ENCODE measurements at regions not wholly inside any gene's neighbourhood (a gene's known extent, or its start where the extent isn't known, plus 50 kb on each side); places are given as distances from the start of the nearest gene placed in this dataset.

DNA sequence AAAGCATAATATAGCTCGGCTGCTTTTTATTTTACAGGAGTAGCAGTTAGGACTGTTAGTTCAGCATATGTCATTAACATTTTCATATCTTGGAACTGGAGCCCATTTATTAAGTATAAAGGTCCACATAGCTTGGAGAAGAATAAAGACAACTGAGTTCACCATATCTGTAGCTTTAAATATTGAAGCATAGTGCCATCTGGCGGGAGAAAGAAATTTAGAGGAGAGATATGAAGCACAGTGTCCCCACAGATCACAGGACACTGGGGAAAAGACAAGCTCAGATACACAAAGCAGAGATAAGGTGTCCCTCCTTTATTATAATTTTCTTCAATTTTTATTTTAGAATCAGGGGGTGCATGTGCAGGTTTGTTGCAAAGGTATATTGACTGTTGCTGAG is 104.7 kb upstream of the FREM2 start:
- Mint-ChIP-seq H3K9me3 (peaks cover 0 to 1% (median 0%) of the 10 kb centered on the region in 11 donors), H3K4me1 (no peaks in the 10 kb centered on the region)
- POLR2A ChIA-PET = no interaction called here

DNA sequence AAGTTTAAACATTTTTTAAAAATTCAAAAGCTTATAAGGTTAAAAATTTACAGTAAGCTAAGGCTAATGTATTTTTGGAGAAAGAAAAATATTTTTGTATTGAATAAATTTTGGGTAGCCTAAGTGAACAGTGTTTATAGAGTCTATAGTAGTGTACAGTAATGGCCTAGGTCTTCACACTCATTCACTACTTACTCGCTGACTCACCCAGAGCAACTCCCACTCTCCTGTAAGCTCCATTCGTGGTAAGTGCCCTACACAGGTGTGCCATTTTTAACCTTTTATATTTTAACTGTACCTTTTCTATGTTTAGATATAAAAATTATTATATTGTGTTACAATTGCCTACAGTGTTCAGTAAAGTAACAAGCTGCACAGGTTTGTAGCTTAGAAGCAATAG is 96.6 kb upstream of the FREM2 start:
- H3K4me3 ChIP-seq (ENCODE audit: low read length) = no peak overlapping the region
- no peak overlapping the region for H3K4me3 Mint-ChIP-seq
- POLR2A ChIA-PET = no interaction called here
- no peak for DNase-seq
- H3K9me3 Mint-ChIP-seq = peaks cover 0 to 15% (median 2%) of the 10 kb centered on the region in 11 donors
- CTCF ChIA-PET = no interaction called here
- H3K27ac ChIP-seq (ENCODE audit: low read depth, low read length) = no peak overlapping the region
- intact Hi-C loops (cut with micrococcal nuclease) = no loop called here
- H3K27me3 ChIP-seq (ENCODE audit: control insufficient read depth in 2 of 2, insufficient read depth in 2 of 2, low read length in 2 of 2) = no peaks in the 10 kb centered on the region
- no peak overlapping the region for H3K27ac Mint-ChIP-seq
- peaks cover 0 to 11% (median 7%) of the 10 kb centered on the region in 5 donors for H3K27me3 Mint-ChIP-seq
- H3K4me1 Mint-ChIP-seq = no peaks in the 10 kb centered on the region
- H3K36me3 ChIP-seq (ENCODE audit: control insufficient read depth in 2 of 3, insufficient read depth in 3 of 3, low read length in 3 of 3) = no peaks in the 10 kb centered on the region
- ATAC-seq = no peak
- H3K4me1 ChIP-seq (ENCODE audit: control insufficient read depth in 2 of 2, insufficient read depth in 2 of 2, low read length in 2 of 2) = no peaks in the 10 kb centered on the region
- H3K9me3 ChIP-seq (ENCODE audit: control insufficient read depth in 2 of 3, low read length in 3 of 3) = no peaks in the 10 kb centered on the region
- no peaks in the 10 kb centered on the region for H3K36me3 Mint-ChIP-seq

More for the DNA sequence above, 104.7 kb upstream of the FREM2 start:
- Histone ChIP-seq H3K4me1 (ENCODE audit: control insufficient read depth in 2 of 2, insufficient read depth in 2 of 2, low read length in 2 of 2) (no peaks in the 10 kb centered on the region), H3K9me3 (ENCODE audit: control insufficient read depth in 2 of 3, low read length in 3 of 3) (no peaks in the 10 kb centered on the region), H3K4me3 (ENCODE audit: low read length) (no peak overlapping the region), H3K27me3 (ENCODE audit: control insufficient read depth in 2 of 2, insufficient read depth in 2 of 2, low read length in 2 of 2) (no peaks in the 10 kb centered on the region), H3K36me3 (ENCODE audit: control insufficient read depth in 2 of 3, insufficient read depth in 3 of 3, low read length in 3 of 3) (no peaks in the 10 kb centered on the region), H3K27ac (ENCODE audit: low read depth, low read length) (no peak overlapping the region)
- no peak overlapping the region for H3K4me3 Mint-ChIP-seq
- intact Hi-C loops (cut with micrococcal nuclease) = loop anchor here in 1 of 2 donors (5.0 kb wide), 1 partner anchor 1505 kb away; no protein-coding TSS in a partner anchor
- H3K27me3 Mint-ChIP-seq = peaks cover 0 to 16% (median 3%) of the 10 kb centered on the region in 5 donors
- ATAC-seq (no peak), DNase-seq (peak in 2 of 9 donors; percentile 1 to 2)
- H3K36me3 Mint-ChIP-seq = no peaks in the 10 kb centered on the region
- no peak overlapping the region for H3K27ac Mint-ChIP-seq
- CTCF ChIA-PET = no interaction called here

DNA sequence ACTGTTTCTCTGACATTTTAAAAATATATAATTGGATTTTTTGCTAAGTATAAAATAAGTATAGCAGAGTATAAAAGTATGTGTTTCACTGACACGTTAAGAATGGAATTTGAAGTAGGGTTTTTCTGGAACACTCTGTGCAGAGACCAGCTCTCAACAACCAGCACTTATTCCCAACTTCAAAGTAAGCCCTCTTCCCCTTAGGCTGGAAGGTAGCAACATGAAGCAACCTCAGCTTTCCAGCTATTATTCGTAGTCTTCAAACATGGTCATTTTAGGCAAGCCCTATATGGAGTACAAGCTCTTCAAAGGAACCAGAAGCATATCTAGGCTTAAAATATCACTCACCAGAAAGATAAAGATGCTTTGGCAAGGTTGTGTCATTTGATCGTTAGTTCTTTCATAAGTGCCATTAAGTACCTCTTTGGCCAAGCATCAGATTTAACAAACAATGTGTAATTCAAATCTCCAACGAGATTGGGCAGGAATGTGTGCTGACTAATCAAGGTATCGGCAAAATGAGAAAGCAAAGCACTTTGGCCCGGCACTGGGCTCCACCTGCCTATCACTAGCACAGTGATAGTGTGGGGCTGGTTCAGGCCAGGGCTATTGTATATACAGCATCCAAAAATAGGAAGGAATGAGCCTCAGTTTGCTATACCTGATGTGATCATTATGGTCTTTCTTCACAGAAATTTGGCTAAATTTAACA is 95.9 kb upstream of the FREM2 start:
- intact Hi-C loops (cut with micrococcal nuclease) = no loop called here
- Histone ChIP-seq H3K4me3 (ENCODE audit: low read length) (no peak overlapping the region), H3K27ac (ENCODE audit: low read depth, low read length) (no peak overlapping the region), H3K27me3 (ENCODE audit: control insufficient read depth in 2 of 2, insufficient read depth in 2 of 2, low read length in 2 of 2) (no peaks in the 10 kb centered on the region), H3K9me3 (ENCODE audit: control insufficient read depth in 2 of 3, low read length in 3 of 3) (no peaks in the 10 kb centered on the region), H3K4me1 (ENCODE audit: control insufficient read depth in 2 of 2, insufficient read depth in 2 of 2, low read length in 2 of 2) (no peaks in the 10 kb centered on the region), H3K36me3 (ENCODE audit: control insufficient read depth in 2 of 3, insufficient read depth in 3 of 3, low read length in 3 of 3) (no peaks in the 10 kb centered on the region)
- POLR2A ChIA-PET = no interaction called here
- CTCF ChIA-PET = no interaction called here
- H3K4me1 Mint-ChIP-seq = no peaks in the 10 kb centered on the region
- peaks cover 0 to 15% (median 2%) of the 10 kb centered on the region in 11 donors for H3K9me3 Mint-ChIP-seq
- H3K36me3 Mint-ChIP-seq = no peaks in the 10 kb centered on the region
- no peak overlapping the region for H3K27ac Mint-ChIP-seq
- no peak overlapping the region for H3K4me3 Mint-ChIP-seq
- H3K27me3 Mint-ChIP-seq = peaks cover 0 to 11% (median 7%) of the 10 kb centered on the region in 5 donors
- DNase-seq = no peak
- no peak for ATAC-seq

DNA sequence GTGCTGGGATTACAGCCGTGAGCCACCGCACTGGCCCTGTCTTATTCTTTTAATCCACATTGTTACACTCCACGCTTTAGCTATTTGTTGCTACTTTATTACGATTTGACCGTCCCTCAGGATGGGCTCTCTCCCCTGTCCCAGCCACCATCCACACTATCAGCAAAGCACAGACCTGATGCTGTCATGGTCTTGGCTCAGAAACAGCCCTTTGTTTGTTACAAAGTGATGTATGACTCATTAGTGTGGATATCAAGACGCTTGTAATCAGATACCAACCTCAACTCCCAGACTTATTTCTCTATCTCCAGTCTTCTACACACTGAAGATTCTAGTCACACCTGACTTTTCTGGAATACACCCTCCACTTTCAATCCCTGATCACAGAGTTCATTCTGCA is 84.6 kb upstream of the FREM2 start:
- Mint-ChIP-seq H3K4me1 (no peaks in the 10 kb centered on the region), H3K27me3 (peaks cover 5 to 25% (median 8%) of the 10 kb centered on the region in 5 donors), H3K36me3 (no peaks in the 10 kb centered on the region), H3K4me3 (no peak overlapping the region), H3K27ac (no peak overlapping the region), H3K9me3 (peaks cover 0 to 5% (median 0%) of the 10 kb centered on the region in 11 donors)
- POLR2A ChIA-PET = no interaction called here
- H3K27me3 ChIP-seq (ENCODE audit: control insufficient read depth in 2 of 2, insufficient read depth in 2 of 2, low read length in 2 of 2) = no peaks in the 10 kb centered on the region
- intact Hi-C loops (cut with micrococcal nuclease) = no loop called here
- H3K4me1 ChIP-seq (ENCODE audit: control insufficient read depth in 2 of 2, insufficient read depth in 2 of 2, low read length in 2 of 2) = no peaks in the 10 kb centered on the region
- DNase-seq = no peak
- no peak overlapping the region for H3K27ac ChIP-seq (ENCODE audit: low read depth, low read length)
- H3K9me3 ChIP-seq (ENCODE audit: control insufficient read depth in 2 of 3, low read length in 3 of 3) = no peaks in the 10 kb centered on the region
- no peak for ATAC-seq
- no peaks in the 10 kb centered on the region for H3K36me3 ChIP-seq (ENCODE audit: control insufficient read depth in 2 of 3, insufficient read depth in 3 of 3, low read length in 3 of 3)
- CTCF ChIA-PET = no interaction called here
- H3K4me3 ChIP-seq (ENCODE audit: low read length) = no peak overlapping the region

DNA sequence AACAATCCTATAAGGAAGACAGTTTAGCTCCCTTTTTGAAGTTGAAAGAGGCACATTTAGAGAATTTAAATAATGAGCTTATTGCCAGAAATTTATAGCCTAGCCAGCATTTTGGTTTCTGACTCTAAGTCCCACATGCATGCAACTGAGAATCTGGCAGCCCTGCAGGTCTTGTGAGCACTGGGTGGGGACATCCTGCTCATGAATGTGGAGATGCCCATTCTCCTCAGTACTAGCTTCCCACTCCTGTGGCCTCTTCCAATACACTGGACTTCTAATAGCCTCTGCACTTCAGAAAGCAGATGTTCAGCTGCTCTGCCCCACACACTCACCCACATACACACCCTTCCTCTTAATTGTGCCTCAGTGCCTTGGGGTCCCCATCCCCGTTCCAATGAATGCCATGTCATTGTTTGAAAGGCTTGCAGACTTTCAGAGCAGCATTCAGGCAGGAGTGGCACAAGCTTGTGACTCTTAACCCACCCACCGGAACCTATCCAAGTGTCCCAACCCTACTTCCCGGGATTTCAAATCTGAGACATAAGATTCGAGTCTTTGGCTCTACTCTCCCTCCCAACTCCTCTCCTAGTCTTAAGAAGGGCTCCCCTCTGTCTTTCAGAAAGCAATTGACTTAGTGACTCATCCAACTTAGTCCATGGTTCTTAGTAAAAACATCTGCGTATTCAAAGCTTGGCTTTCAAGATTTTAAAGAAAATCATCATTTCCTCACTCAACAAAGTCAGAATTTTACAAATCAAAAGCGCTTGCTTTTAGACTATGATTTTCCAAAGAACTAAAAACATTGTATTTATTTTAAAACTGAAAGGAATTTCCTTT is 80.0 kb upstream of the FREM2 start:
- no peak overlapping the region for H3K27ac ChIP-seq (ENCODE audit: low read depth, low read length)
- ATAC-seq (no peak), DNase-seq (no peak)
- intact Hi-C loops (cut with micrococcal nuclease) = no loop called here
- no peaks in the 10 kb centered on the region for H3K27me3 ChIP-seq (ENCODE audit: control insufficient read depth in 2 of 2, insufficient read depth in 2 of 2, low read length in 2 of 2)
- Mint-ChIP-seq H3K4me1 (no peaks in the 10 kb centered on the region), H3K27me3 (peaks cover 0 to 23% (median 4%) of the 10 kb centered on the region in 5 donors), H3K36me3 (no peaks in the 10 kb centered on the region), H3K9me3 (peaks cover 0 to 2% (median 0%) of the 10 kb centered on the region in 11 donors), H3K27ac (no peak overlapping the region), H3K4me3 (no peak overlapping the region)
- no peaks in the 10 kb centered on the region for H3K9me3 ChIP-seq (ENCODE audit: control insufficient read depth in 2 of 3, low read length in 3 of 3)
- H3K4me1 ChIP-seq (ENCODE audit: control insufficient read depth in 2 of 2, insufficient read depth in 2 of 2, low read length in 2 of 2) = no peaks in the 10 kb centered on the region
- H3K4me3 ChIP-seq (ENCODE audit: low read length) = no peak overlapping the region
- ChIA-PET POLR2A (no interaction called here), CTCF (no interaction called here)
- H3K36me3 ChIP-seq (ENCODE audit: control insufficient read depth in 2 of 3, insufficient read depth in 3 of 3, low read length in 3 of 3) = no peaks in the 10 kb centered on the region

DNA sequence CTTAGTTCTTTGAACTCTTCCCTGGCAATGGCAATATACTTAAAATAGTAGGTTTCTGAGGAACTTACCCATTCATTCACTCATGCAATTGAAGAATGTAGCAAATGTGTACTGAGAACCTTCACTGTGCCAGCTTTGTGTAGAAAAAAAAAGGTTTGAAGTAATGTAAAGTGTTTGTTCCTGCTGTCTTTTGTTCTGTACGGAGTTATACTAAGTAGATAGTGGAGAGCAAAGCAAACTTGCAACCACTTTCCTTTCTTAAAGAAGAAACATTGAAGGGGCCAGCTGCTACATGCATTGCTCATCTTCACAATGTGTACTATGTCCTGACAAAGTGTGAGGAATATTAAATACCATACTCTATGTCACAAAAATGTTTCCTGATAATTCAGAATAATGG is 68.9 kb upstream of the FREM2 start:
- no peak for DNase-seq
- Mint-ChIP-seq H3K27me3 (peaks cover 0 to 16% (median 4%) of the 10 kb centered on the region in 5 donors), H3K36me3 (no peaks in the 10 kb centered on the region), H3K27ac (no peak overlapping the region), H3K9me3 (no peaks in the 10 kb centered on the region), H3K4me3 (no peak overlapping the region), H3K4me1 (no peaks in the 10 kb centered on the region)
- Histone ChIP-seq H3K27me3 (ENCODE audit: control insufficient read depth in 2 of 2, insufficient read depth in 2 of 2, low read length in 2 of 2) (no peaks in the 10 kb centered on the region), H3K4me3 (ENCODE audit: low read length) (no peak overlapping the region), H3K36me3 (ENCODE audit: control insufficient read depth in 2 of 3, insufficient read depth in 3 of 3, low read length in 3 of 3) (no peaks in the 10 kb centered on the region), H3K27ac (ENCODE audit: low read depth, low read length) (no peak overlapping the region), H3K9me3 (ENCODE audit: control insufficient read depth in 2 of 3, low read length in 3 of 3) (no peaks in the 10 kb centered on the region), H3K4me1 (ENCODE audit: control insufficient read depth in 2 of 2, insufficient read depth in 2 of 2, low read length in 2 of 2) (no peaks in the 10 kb centered on the region)
- CTCF ChIA-PET = no interaction called here
- ATAC-seq = no peak
- POLR2A ChIA-PET = no interaction called here
- intact Hi-C loops (cut with micrococcal nuclease) = no loop called here

DNA sequence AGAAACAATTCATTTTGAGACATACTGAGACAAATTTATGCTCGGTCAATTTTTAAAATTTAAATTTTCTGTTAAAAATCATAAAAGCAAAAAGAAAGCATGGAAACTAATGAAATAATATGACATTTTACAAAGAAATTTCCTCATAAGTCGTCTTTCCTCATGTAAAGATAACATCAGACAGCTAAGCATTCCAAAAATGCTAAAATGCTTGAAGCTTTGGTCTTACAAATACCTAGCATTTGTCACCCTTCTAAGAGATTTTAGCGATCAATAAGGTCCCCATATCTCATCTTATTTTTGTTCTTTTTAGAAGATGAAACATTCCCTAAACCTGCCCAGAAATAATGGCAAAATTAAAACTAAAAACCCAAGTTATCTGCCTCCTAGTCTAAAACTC is 68.5 kb upstream of the FREM2 start:
- H3K27me3 Mint-ChIP-seq = peaks cover 0 to 16% (median 4%) of the 10 kb centered on the region in 5 donors
- intact Hi-C loops (cut with micrococcal nuclease) = no loop called here
- Histone ChIP-seq H3K4me1 (ENCODE audit: control insufficient read depth in 2 of 2, insufficient read depth in 2 of 2, low read length in 2 of 2) (no peaks in the 10 kb centered on the region), H3K27me3 (ENCODE audit: control insufficient read depth in 2 of 2, insufficient read depth in 2 of 2, low read length in 2 of 2) (no peaks in the 10 kb centered on the region), H3K9me3 (ENCODE audit: control insufficient read depth in 2 of 3, low read length in 3 of 3) (no peaks in the 10 kb centered on the region), H3K27ac (ENCODE audit: low read depth, low read length) (no peak overlapping the region), H3K36me3 (ENCODE audit: control insufficient read depth in 2 of 3, insufficient read depth in 3 of 3, low read length in 3 of 3) (no peaks in the 10 kb centered on the region), H3K4me3 (ENCODE audit: low read length) (no peak overlapping the region)
- POLR2A ChIA-PET = no interaction called here
- no peaks in the 10 kb centered on the region for H3K9me3 Mint-ChIP-seq
- H3K4me1 Mint-ChIP-seq = no peaks in the 10 kb centered on the region
- CTCF ChIA-PET = no interaction called here
- no peaks in the 10 kb centered on the region for H3K36me3 Mint-ChIP-seq
- ATAC-seq = no peak
- DNase-seq = no peak
- no peak overlapping the region for H3K4me3 Mint-ChIP-seq
- H3K27ac Mint-ChIP-seq = no peak overlapping the region
